GM12878 (cell line): ENCODE measurements at regions not wholly inside any gene's neighbourhood (a gene's known extent, or its start where the extent isn't known, plus 50 kb on each side); places are given as distances from the start of the nearest gene placed in this dataset.

ENCODE experiments used
- ATAC-seq: fragments of 200-7000 bp; cut with Tn5 transposase; 3 replicates; pipeline ENCODE4 v1.9.1; 2020; ENCODE audit warnings: mild to moderate bottlenecking, moderate library complexity
- BruUV-seq: library from RNA; stranded (reverse); fragments of 400-500 nt; replicated peaks from 2 replicates; lab custom pipeline; 2021; lab: Mats Ljungman, UMichigan
- CTCF ChIA-PET: fragments of 300-600 bp; sonication (Branson Sonifier 250); formaldehyde crosslinking; extraction: SDS; loops from one replicate; lab custom pipeline; 2021; ENCODE audit warnings: inconsistent platforms; lab: Yijun Ruan, JAX
- POLR2A ChIA-PET: fragments of 350-600 bp; formaldehyde crosslinking; extraction: SDS; loops from one replicate; lab custom pipeline; 2021; ENCODE audit warnings: inconsistent platforms; lab: Charles Lee
- RAD21 ChIA-PET: fragments of 300-600 bp; sonication (Branson Sonifier 250); formaldehyde crosslinking; loops from one replicate; lab custom pipeline; 2023; ENCODE audit warnings: antibody characterized with exemption; ENCODE audit not compliant: unreplicated experiment; lab: Charles Lee
- SMC1A ChIA-PET: fragments of 300-600 bp; sonication (Branson Sonifier 250); formaldehyde crosslinking; loops from one replicate; lab custom pipeline; 2023; ENCODE audit not compliant: unreplicated experiment, uncharacterized antibody; lab: Charles Lee
- DNase-seq: peaks from one replicate; pipeline ENCODE4 v3.0.0-alpha.2; 2011; ENCODE audit warnings: low read depth, low spot score
- FAIRE-seq: peaks from 3 replicates; lab custom pipeline; 2011; peaks lifted over from hg19 to GRCh38; lab: Jason Lieb, UNC
- H2AFZ ChIP-seq: 2 replicates; pipeline ENCODE4 v1.6.0; 2011; ENCODE audit warnings: low read depth, low read length, control low read depth; ENCODE audit not compliant: control insufficient read depth
- H3K27ac ChIP-seq: 2 replicates; pipeline ENCODE4 v1.5.1; 2011; ENCODE audit warnings: control low read depth; ENCODE audit not compliant: control insufficient read depth, insufficient read depth
- H3K27me3 ChIP-seq, 2 experiments: replicated peaks in 1 of 2; 2 replicates each; pipeline versions ENCODE4 v1.6.0 to v1.6.1; 2011; ENCODE audit warnings: low read length in 1 of 2; ENCODE audit not compliant: control insufficient read depth in 2 of 2, insufficient read depth in 2 of 2
- H3K36me3 ChIP-seq, 2 experiments: 2 replicates each; pipeline ENCODE4 v1.5.1; 2011; ENCODE audit warnings: low read length in 1 of 2; ENCODE audit not compliant: control insufficient read depth in 2 of 2, insufficient read depth in 2 of 2
- H3K4me1 ChIP-seq: 2 replicates; pipeline ENCODE4 v1.6.1; 2011; ENCODE audit warnings: mild to moderate bottlenecking, low read length, moderate library complexity, mixed read lengths; ENCODE audit not compliant: control insufficient read depth, insufficient read depth
- H3K4me2 ChIP-seq: 2 replicates; pipeline ENCODE4 v1.6.0; 2011; ENCODE audit warnings: control low read depth; ENCODE audit not compliant: control insufficient read depth, insufficient read depth
- H3K4me3 ChIP-seq: fragments of 200-600 bp; sonication (generic); 2 replicates; pipeline ENCODE4 v1.5.1; 2016
- H3K79me2 ChIP-seq: 2 replicates; pipeline ENCODE4 v1.6.0; 2011; ENCODE audit warnings: low read length; ENCODE audit not compliant: control insufficient read depth, insufficient read depth
- H3K9ac ChIP-seq: 2 replicates; pipeline ENCODE4 v1.8.0; 2011; ENCODE audit warnings: low read length, control low read depth, mixed read lengths; ENCODE audit not compliant: control insufficient read depth, insufficient read depth
- H3K9me3 ChIP-seq: replicated peaks from 3 replicates; pipeline ENCODE4 v1.5.1; 2011; ENCODE audit warnings: mild to moderate bottlenecking, low read length; ENCODE audit not compliant: control insufficient read depth, insufficient read depth
- H4K20me1 ChIP-seq: 2 replicates; pipeline ENCODE4 v1.6.0; 2011; ENCODE audit not compliant: control insufficient read depth, insufficient read depth
- ASH2L ChIP-seq: fragments of 300-600, 200-600 bp; sonication (generic); IDR thresholded peaks from 2 replicates; pipeline ENCODE4 v1.6.1; 2017; ENCODE audit warnings: low read depth, mild to moderate bottlenecking, borderline replicate concordance
- BRCA1 ChIP-seq: IDR thresholded peaks from 2 replicates; pipeline ENCODE4 v1.6.1; 2011; ENCODE audit warnings: low read depth, low read length, improper control_type of control experiment
- CHD1 ChIP-seq: IDR thresholded peaks from 2 replicates; pipeline ENCODE4 v1.6.1; 2012; ENCODE audit warnings: low read depth, low read length, improper control_type of control experiment
- FOS ChIP-seq: IDR thresholded peaks from 3 replicates; pipeline ENCODE4 v1.6.1; 2011; ENCODE audit warnings: borderline replicate concordance; ENCODE audit not compliant: insufficient read length; ENCODE audit errors: extremely low read depth
- KLF5 ChIP-seq: fragments of 450-650 bp; IDR thresholded peaks from 2 replicates; pipeline ENCODE4 v1.6.1; 2014; ENCODE audit warnings: mild to moderate bottlenecking; ENCODE audit not compliant: partially characterized antibody
- NFYB ChIP-seq: IDR thresholded peaks from 2 replicates; pipeline ENCODE4 v1.6.1; 2011; ENCODE audit warnings: low read depth, mild to moderate bottlenecking, low read length, improper control_type of control experiment, moderate library complexity; ENCODE audit not compliant: insufficient read depth
- TCF12 ChIP-seq: IDR thresholded peaks from 2 replicates; pipeline ENCODE4 v1.6.1; 2011; ENCODE audit warnings: low read depth, mild to moderate bottlenecking, low read length
- TCF3 ChIP-seq: IDR thresholded peaks from 2 replicates; pipeline ENCODE4 v1.6.1; 2012; ENCODE audit warnings: low read depth, mild to moderate bottlenecking, low read length, borderline replicate concordance; ENCODE audit not compliant: insufficient read depth
- WGBS: methylation state at CpG from one replicate; pipeline ENCODE4 v1.1.6; 2016; ENCODE audit warnings: low lambda C conversion rate; ENCODE audit not compliant: insufficient replicate concordance, insufficient coverage; ENCODE audit errors: missing lambda C conversion rate; 5-methylcytosine and 5-hydroxymethylcytosine counted together
- in situ Hi-C: fragments of 300-500 bp; cut with MboI; formaldehyde crosslinking; loops from 9 replicates; pipeline ENCODE4 v1.14.3; 2018; ENCODE audit warnings: mixed read lengths
- intact Hi-C: fragments of 100-400 bp; cut with micrococcal nuclease; formaldehyde crosslinking; loops from one replicate; pipeline ENCODE4 v1.14.2; 2022; ENCODE audit not compliant: unreplicated experiment
- TF ChIP-seq, protein P1 (sequence below): fragments of 450-650 bp; conservative IDR thresholded peaks from 2 replicates; pipeline ENCODE4 v1.6.1; 2017; ENCODE audit warnings: mild to moderate bottlenecking, moderate library complexity
- TF ChIP-seq, protein P2 (sequence below): fragments of 150-350 bp; IDR thresholded peaks from 2 replicates; pipeline ENCODE4 v1.6.1; 2016; ENCODE audit warnings: low read depth, low read length
- TF ChIP-seq, protein P3 (sequence below): IDR thresholded peaks from 2 replicates; pipeline ENCODE4 v1.6.1; 2012; ENCODE audit warnings: low read length, inconsistent platforms
- TF ChIP-seq, protein P4 (sequence below): IDR thresholded peaks from 2 replicates; pipeline ENCODE4 v1.6.1; 2012; ENCODE audit warnings: low read depth, low read length, improper control_type of control experiment
- TF ChIP-seq, protein P5 (sequence below): fragments of 450-650 bp; IDR thresholded peaks from 2 replicates; pipeline ENCODE4 v1.6.1; 2017; ENCODE audit warnings: borderline replicate concordance

DNA sequence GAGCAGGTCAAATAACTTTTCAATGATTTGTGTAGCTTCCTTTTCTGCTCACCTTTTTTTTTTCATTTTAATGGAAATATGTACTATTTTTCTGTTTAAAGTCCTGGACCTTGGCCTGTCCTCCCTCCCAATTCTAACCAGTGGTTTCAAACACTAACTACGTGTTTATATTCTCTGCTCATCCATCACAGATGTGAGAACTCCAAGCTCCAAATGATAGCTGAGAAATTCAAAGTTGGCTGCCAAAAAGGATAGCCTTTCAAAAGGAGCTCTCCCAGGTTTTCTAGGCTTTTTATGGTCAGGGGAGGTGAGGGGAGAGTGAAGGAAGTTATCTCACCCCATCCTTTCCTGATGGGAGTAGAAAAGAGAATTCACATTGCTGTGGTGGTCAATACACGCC lies 486.0 kb upstream of the TBX3 start (continued):
- TF ChIP-seq, protein P1, sequence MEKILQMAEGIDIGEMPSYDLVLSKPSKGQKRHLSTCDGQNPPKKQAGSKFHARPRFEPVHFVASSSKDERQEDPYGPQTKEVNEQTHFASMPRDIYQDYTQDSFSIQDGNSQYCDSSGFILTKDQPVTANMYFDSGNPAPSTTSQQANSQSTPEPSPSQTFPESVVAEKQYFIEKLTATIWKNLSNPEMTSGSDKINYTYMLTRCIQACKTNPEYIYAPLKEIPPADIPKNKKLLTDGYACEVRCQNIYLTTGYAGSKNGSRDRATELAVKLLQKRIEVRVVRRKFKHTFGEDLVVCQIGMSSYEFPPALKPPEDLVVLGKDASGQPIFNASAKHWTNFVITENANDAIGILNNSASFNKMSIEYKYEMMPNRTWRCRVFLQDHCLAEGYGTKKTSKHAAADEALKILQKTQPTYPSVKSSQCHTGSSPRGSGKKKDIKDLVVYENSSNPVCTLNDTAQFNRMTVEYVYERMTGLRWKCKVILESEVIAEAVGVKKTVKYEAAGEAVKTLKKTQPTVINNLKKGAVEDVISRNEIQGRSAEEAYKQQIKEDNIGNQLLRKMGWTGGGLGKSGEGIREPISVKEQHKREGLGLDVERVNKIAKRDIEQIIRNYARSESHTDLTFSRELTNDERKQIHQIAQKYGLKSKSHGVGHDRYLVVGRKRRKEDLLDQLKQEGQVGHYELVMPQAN = no peak
- TF ChIP-seq ASH2L = no peak
- no peak for TF ChIP-seq CHD1
- TF ChIP-seq, protein P2, sequence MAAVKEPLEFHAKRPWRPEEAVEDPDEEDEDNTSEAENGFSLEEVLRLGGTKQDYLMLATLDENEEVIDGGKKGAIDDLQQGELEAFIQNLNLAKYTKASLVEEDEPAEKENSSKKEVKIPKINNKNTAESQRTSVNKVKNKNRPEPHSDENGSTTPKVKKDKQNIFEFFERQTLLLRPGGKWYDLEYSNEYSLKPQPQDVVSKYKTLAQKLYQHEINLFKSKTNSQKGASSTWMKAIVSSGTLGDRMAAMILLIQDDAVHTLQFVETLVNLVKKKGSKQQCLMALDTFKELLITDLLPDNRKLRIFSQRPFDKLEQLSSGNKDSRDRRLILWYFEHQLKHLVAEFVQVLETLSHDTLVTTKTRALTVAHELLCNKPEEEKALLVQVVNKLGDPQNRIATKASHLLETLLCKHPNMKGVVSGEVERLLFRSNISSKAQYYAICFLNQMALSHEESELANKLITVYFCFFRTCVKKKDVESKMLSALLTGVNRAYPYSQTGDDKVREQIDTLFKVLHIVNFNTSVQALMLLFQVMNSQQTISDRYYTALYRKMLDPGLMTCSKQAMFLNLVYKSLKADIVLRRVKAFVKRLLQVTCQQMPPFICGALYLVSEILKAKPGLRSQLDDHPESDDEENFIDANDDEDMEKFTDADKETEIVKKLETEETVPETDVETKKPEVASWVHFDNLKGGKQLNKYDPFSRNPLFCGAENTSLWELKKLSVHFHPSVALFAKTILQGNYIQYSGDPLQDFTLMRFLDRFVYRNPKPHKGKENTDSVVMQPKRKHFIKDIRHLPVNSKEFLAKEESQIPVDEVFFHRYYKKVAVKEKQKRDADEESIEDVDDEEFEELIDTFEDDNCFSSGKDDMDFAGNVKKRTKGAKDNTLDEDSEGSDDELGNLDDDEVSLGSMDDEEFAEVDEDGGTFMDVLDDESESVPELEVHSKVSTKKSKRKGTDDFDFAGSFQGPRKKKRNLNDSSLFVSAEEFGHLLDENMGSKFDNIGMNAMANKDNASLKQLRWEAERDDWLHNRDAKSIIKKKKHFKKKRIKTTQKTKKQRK = no peak

DNA sequence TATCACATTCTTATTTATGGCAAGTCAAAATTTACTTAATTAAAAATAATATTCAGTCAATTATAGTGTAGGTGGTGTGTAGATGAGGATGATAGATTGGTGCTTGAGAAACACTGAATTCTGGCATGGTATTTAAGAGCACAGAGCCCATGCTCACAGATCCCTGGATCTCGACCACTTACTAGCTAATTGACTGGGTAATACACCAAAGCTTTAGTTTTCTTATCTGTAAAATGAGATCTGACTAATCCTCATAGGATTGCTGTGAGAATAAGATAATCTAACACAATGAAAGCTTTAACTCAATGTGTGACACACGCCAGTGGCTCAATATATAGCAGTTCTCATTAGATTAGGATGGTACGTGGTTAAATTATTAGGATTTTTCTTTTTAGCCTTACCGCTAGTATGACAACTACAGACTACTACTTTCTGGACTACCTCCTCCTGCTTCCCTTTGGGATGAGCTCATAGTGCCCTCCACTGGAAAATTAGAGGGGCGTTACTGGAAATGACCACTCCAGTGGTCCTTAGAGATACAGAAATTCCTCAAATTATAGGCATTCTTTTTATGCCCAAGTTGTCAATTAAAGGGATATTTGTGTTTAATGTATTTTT lies 482.8 kb upstream of the TBX3 start:
- no peak overlapping the region for H3K27ac ChIP-seq
- no peaks in the 10 kb centered on the region for H3K9me3 ChIP-seq
- FAIRE-seq (no peak), DNase-seq (no peak), ATAC-seq (no peak)
- POLR2A ChIA-PET = no interaction called here
- H3K4me1 ChIP-seq = no peaks in the 10 kb centered on the region
- 16% methylated on average over 5 of the region's 5 CpGs for WGBS
- no peaks in the 10 kb centered on the region for H3K36me3 ChIP-seq
- no peaks in the 10 kb centered on the region for H4K20me1 ChIP-seq
- in situ Hi-C loops = no loop called here
- H3K4me2 ChIP-seq = no peak overlapping the region
- intact Hi-C loops = no loop called here
- SMC1A ChIA-PET = interaction anchor here (0.6 kb wide), 1 partner anchor 1704 kb away, joined by 3 read pairs; no protein-coding TSS in a partner anchor
- H3K9ac ChIP-seq = no peak overlapping the region
- no peaks in the 10 kb centered on the region for H3K79me2 ChIP-seq
- CTCF ChIA-PET = interaction anchor here (0.7 kb wide), 1 partner anchor 100 kb away, joined by 3 read pairs; no protein-coding TSS in a partner anchor
- no peak overlapping the region for H2AFZ ChIP-seq
- no peak overlapping the region for H3K4me3 ChIP-seq
- RAD21 ChIA-PET = no interaction called here
- no peaks in the 10 kb centered on the region for H3K27me3 ChIP-seq
- BruUV-seq = no TSS peak
- TF ChIP-seq, protein P3, sequence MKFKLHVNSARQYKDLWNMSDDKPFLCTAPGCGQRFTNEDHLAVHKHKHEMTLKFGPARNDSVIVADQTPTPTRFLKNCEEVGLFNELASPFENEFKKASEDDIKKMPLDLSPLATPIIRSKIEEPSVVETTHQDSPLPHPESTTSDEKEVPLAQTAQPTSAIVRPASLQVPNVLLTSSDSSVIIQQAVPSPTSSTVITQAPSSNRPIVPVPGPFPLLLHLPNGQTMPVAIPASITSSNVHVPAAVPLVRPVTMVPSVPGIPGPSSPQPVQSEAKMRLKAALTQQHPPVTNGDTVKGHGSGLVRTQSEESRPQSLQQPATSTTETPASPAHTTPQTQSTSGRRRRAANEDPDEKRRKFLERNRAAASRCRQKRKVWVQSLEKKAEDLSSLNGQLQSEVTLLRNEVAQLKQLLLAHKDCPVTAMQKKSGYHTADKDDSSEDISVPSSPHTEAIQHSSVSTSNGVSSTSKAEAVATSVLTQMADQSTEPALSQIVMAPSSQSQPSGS = no peak
- TF ChIP-seq BRCA1 (no peak), FOS (no peak), TCF3 (no peak), TCF12 (no peak), KLF5 (no peak), NFYB (no peak)
- TF ChIP-seq, protein P4, sequence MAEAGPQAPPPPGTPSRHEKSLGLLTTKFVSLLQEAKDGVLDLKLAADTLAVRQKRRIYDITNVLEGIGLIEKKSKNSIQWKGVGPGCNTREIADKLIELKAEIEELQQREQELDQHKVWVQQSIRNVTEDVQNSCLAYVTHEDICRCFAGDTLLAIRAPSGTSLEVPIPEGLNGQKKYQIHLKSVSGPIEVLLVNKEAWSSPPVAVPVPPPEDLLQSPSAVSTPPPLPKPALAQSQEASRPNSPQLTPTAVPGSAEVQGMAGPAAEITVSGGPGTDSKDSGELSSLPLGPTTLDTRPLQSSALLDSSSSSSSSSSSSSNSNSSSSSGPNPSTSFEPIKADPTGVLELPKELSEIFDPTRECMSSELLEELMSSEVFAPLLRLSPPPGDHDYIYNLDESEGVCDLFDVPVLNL = no peak
- TF ChIP-seq, protein P5, sequence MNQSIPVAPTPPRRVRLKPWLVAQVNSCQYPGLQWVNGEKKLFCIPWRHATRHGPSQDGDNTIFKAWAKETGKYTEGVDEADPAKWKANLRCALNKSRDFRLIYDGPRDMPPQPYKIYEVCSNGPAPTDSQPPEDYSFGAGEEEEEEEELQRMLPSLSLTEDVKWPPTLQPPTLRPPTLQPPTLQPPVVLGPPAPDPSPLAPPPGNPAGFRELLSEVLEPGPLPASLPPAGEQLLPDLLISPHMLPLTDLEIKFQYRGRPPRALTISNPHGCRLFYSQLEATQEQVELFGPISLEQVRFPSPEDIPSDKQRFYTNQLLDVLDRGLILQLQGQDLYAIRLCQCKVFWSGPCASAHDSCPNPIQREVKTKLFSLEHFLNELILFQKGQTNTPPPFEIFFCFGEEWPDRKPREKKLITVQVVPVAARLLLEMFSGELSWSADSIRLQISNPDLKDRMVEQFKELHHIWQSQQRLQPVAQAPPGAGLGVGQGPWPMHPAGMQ = no peak
